ENCODE measurements at regions not wholly inside any gene's neighbourhood (a gene's known extent, or its start where the extent isn't known, plus 50 kb on each side); places are given as distances from the start of the nearest gene placed in this dataset.

DNA sequence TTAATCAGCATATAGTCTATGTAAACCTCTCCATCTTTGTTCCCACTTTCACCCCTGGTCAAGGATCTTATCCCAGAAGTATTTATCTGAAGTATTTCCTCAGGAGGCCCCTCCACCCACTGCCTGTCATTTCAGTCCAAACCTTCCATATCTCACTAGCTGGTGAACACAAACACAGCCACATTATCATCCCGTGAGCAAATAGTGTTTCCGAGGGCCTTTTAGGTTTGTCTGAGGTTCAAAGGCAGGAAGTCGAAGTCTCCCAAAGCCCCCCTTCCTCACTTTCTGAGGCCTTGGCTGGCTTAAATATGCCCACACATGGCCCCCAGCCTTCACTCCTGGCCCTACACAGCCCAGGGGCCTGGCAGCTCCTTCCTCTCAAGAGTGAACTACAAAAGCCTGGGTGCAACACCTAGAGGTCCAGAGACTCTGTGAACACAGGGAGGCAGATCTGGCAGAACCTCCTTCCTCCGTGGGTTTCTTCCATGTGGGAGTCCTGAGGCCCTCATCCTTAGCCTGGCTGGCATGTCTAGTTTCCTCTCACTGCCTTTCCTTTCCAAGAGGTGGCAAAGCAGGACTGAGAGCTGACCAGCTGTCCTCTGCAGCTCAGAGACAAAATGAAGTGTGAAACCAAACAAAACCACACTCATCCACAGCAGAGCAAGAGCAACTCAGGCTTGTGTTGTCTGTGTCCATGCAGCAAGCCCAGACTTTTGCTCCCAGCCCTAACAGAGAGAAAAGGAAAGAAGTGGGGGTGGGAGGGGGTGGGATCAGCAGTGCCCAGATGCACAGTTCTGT lies 264.2 kb downstream of the SS18 start:
- no peaks in the 10 kb centered on the region for H3K36me3 ChIP-seq (ENCODE audit: insufficient read depth in 1 of 2, low read depth in 1 of 2)
- intact Hi-C loops (cut with DNase I): no loop called here
- no peak for DNase-seq
- no peak overlapping the region for H3K4me3 ChIP-seq
- ATAC-seq: no peak
- no peaks in the 10 kb centered on the region for H3K4me1 ChIP-seq
- H3K9me3 ChIP-seq: peaks cover 4% of the 10 kb centered on the region
- peaks cover 0 to 3% (median 0%) of the 10 kb centered on the region in 3 donors for H3K27me3 ChIP-seq (ENCODE audit: insufficient read depth in 3 of 3, low read length in 2 of 3)
- TF ChIP-seq, protein P1, sequence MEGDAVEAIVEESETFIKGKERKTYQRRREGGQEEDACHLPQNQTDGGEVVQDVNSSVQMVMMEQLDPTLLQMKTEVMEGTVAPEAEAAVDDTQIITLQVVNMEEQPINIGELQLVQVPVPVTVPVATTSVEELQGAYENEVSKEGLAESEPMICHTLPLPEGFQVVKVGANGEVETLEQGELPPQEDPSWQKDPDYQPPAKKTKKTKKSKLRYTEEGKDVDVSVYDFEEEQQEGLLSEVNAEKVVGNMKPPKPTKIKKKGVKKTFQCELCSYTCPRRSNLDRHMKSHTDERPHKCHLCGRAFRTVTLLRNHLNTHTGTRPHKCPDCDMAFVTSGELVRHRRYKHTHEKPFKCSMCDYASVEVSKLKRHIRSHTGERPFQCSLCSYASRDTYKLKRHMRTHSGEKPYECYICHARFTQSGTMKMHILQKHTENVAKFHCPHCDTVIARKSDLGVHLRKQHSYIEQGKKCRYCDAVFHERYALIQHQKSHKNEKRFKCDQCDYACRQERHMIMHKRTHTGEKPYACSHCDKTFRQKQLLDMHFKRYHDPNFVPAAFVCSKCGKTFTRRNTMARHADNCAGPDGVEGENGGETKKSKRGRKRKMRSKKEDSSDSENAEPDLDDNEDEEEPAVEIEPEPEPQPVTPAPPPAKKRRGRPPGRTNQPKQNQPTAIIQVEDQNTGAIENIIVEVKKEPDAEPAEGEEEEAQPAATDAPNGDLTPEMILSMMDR (IDR thresholded peaks at IDR 0.05): no peak
- WGBS, 3 donors: 76 to 82% (median 77%) methylated on average over 4 of the region's 4 CpGs
- H3K27ac ChIP-seq: no peak overlapping the region

GRCh38 chr18:25825056-25825455 lies 265.4 kb downstream of the SS18 start:
- Histone ChIP-seq H3K27me3 (ENCODE audit: insufficient read depth in 3 of 3, low read length in 2 of 3) (peaks cover 0 to 3% (median 0%) of the 10 kb centered on the region in 3 donors), H3K4me3 (no peak overlapping the region), H3K27ac (no peak overlapping the region), H3K4me1 (no peaks in the 10 kb centered on the region), H3K36me3 (ENCODE audit: insufficient read depth in 1 of 2, low read depth in 1 of 2) (no peaks in the 10 kb centered on the region), H3K9me3 (peaks cover 4% of the 10 kb centered on the region)
- intact Hi-C loops (cut with DNase I): no loop called here
- no peak for ATAC-seq
- TF ChIP-seq, protein P1 (IDR thresholded peaks at IDR 0.05): no peak
- WGBS, 3 donors: 80 to 85% (median 83%) methylated on average over 6 of the region's 6 CpGs
- DNase-seq: no peak

GRCh38 chr18:25819746-25820363 lies 270.6 kb downstream of the SS18 start:
- Histone ChIP-seq H3K4me1 (no peaks in the 10 kb centered on the region), H3K9me3 (peaks cover 4% of the 10 kb centered on the region), H3K36me3 (ENCODE audit: insufficient read depth in 1 of 2, low read depth in 1 of 2) (no peaks in the 10 kb centered on the region), H3K4me3 (no peak overlapping the region), H3K27ac (no peak overlapping the region), H3K27me3 (ENCODE audit: insufficient read depth in 3 of 3, low read length in 2 of 3) (peaks cover 0 to 3% (median 0%) of the 10 kb centered on the region in 3 donors)
- TF ChIP-seq, protein P1 (IDR thresholded peaks at IDR 0.05): no peak
- DNase-seq (no peak), ATAC-seq (no peak)
- intact Hi-C loops (cut with DNase I): no loop called here
- 67 to 80% (median 72%) methylated on average over 1 of the region's 1 CpG for WGBS, 3 donors

- intact Hi-C loops (cut with DNase I): no loop called here
- Histone ChIP-seq H3K27ac (no peak overlapping the region), H3K36me3 (ENCODE audit: insufficient read depth in 1 of 2, low read depth in 1 of 2) (no peaks in the 10 kb centered on the region), H3K9me3 (no peaks in the 10 kb centered on the region), H3K4me1 (no peaks in the 10 kb centered on the region), H3K4me3 (no peak overlapping the region), H3K27me3 (ENCODE audit: insufficient read depth in 3 of 3, low read length in 2 of 3) (no peaks in the 10 kb centered on the region)
- DNase-seq: no peak
- TF ChIP-seq, protein P1 (IDR thresholded peaks at IDR 0.05): no peak
- ATAC-seq: no peak
- WGBS, 3 donors: 94 to 97% (median 94%) methylated on average over 6 of the region's 6 CpGs
Observed at GRCh38 chr18:25818505-25818904, 271.9 kb downstream of the SS18 start.
